HG03460 (cell line): ENCODE measurements at regions not wholly inside any gene's neighbourhood (a gene's known extent, or its start where the extent isn't known, plus 50 kb on each side); places are given as distances from the start of the nearest gene placed in this dataset.

Source experiments
- ATAC-seq: cut with Tn5 transposase; IDR thresholded peaks from one replicate; pipeline ENCODE4 v1.9.1; 2021; ENCODE audit not compliant: unreplicated experiment

DNA sequence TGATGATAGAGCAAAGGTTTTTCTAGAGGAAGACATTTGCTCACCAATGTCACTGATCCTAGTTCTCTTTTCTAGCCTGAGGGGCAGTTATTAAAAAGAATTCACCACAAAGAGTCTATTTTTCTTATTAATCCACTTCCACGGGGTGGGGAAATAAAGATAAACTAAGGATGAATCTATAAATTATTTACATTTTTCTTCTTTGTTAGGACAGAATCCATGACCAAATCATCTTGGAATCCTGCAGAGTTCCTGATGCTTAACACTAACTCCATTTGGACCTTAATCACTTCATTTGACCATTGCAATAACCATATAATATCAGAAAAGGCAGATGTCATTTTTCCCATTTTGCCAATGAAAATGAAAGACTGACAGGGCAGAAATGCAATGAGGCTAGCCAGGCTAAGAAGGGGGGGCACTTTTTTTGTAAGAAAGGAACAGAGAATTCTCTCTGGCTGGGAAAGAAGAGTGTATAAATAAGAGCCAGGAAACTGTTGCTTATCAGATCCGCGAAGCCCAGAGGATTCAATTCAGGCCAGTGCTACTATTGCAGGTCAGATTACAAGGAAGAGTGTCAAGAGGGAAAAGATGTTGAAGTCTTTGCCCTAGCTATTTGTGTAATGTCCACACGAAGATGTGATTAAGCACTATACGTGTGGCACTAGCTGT, 433.2 kb downstream of the TNS3 start:
- no peak for ATAC-seq

- ATAC-seq, result peak; percentile 39
These were observed 434.7 kb downstream of the TNS3 start for GRCh38 chr7:47147213-47147631.

DNA sequence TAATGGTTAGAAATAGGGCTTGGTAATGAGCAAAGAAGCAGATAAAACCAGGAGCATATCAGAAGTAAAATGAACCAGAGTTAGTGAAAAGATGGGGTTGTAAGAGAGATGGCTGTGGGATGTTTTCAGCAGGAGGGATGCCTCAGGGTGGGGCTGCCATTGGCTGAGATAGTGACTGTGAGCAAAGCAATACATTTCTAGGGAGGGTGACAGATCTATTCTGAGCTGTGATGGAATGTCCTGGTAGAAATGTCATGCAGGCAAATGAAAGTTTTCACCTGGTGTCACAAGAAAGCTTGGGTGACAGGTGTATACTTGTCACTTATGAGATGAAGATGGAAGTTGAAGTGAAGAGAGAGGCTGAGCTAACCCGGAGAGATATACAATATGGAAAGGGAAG, 435.9 kb downstream of the TNS3 start:
- ATAC-seq, result no peak

DNA sequence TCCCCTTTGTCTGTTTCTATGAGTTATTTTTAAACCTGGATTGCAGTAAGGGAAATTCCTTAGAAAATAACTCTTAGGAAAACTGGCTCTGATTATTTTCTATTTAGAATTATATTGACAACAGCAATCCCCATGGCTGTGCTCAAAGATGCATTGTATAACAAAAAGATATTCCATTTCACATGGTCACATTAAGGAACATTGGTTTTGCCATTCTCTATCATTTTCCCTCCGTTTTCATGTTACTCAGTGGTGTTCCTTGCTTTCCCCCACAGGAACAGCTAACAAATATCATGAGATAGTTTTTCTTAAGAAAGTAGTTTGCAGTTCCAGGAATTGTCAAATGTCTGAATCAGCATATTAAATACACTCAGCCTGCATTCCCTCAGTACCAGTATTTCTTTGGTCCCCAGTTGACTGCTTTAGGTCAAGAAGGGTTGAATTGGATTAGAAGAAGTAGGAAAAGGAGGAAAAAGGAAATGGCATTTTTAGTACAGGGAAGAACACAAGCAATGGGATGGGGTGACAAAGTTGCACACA, 436.7 kb downstream of the TNS3 start:
- no peak for ATAC-seq

GRCh38 chr7:47143339-47143738, 438.6 kb downstream of the TNS3 start:
- no peak for ATAC-seq

DNA sequence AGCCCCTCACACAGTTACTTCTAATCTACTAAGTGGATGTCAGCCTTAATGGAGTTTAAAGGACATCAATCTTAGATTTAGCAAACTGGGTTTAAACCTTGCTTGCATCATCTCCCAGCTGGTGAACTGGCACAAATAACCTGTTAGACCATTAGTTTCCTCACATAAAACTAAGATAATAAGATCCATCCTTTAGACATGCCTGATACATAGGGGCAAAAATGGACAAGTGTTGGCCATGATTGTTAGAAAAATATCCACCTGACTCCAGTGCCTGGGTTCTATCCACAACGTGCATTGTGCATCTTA, 439.1 kb downstream of the TNS3 start:
- ATAC-seq, result no peak

DNA sequence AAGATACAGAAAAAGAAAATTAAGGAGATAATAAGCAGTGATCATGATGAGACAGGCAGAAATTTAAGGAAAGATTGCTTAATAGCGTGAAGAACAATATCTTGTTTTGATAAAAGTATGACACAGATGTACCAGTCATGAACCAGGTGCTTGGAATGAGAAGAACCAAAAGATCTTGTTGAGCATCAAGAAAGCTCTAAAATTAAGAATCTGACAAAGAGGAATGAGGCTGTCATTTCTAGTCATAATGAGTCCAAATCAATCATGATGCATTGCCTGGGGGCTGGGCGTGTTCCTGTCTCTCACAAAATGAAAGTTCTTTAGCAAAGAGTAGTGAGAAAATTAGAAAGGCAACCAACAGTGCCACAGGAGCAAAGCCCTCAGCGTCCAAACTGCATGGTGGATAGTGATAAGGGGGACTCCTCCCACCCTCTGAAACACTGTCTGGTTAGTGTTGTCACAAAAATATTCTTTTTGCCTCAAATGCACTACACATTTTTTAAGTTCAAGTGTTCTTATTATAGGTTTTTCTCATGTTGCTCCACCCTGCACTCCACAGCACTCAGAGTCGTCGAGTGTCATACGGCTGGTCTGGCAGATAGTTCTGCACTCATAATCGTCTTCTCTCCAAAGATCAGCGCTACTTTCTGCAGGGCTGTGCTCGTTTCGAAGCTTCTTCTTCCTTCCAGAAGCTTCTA, 439.6 kb downstream of the TNS3 start:
- no peak for ATAC-seq

DNA sequence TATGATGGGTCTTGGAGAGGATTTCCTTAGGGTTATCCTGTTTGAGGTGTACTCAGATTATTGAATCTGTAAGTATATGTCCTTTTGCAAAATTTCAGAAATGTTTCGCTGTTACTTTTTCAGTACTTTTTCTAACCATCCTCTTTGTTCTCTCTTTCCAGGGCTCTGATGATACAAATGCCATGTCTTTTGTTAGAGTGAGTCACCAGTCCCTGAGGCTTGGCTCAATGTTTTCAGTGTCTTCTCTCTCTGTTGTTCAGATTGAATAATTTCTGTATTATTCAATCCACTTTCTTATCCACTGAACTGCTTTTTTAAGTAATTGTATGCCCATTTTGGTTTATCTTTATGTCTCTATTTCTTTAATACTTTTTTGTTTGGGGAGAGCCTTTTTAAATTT, 449.4 kb downstream of the TNS3 start:
- ATAC-seq, result no peak

- ATAC-seq, result no peak
These were observed 453.2 kb downstream of the TNS3 start for GRCh38 chr7:47128700-47129099.

- ATAC-seq, result no peak
These were observed 456.4 kb downstream of the TNS3 start for GRCh38 chr7:47125529-47125928.

DNA sequence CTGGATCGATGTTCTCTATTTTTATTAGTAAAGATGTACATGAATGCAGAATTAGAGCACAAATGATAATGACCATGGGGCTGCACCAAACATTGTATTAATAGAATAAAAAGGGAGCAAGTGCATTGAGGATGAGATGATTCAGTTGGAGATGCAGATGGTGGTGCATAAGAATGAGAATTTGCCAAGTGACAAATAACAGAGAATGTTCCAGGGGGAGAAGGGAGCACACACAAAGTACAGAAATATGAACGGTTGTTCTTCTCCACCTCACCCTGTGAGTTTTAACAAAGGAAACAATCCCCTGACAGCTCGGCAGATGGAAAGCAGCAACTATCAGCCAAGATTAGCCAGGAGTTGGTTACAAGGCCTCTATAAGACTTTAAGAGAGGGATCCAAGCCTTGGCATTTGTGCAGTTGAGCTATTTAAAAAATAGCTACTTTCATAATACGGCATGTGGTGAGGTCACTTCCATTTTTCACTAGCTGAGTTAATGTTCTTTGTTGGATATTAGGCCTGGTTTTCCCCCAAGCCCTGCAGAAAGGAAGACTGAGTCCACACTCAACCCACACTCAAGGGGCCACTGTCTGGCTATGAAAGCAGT, 462.5 kb downstream of the TNS3 start:
- ATAC-seq, result no peak

- no peak for ATAC-seq
These were observed 477.7 kb downstream of the TNS3 start for GRCh38 chr7:47104206-47104549.

DNA sequence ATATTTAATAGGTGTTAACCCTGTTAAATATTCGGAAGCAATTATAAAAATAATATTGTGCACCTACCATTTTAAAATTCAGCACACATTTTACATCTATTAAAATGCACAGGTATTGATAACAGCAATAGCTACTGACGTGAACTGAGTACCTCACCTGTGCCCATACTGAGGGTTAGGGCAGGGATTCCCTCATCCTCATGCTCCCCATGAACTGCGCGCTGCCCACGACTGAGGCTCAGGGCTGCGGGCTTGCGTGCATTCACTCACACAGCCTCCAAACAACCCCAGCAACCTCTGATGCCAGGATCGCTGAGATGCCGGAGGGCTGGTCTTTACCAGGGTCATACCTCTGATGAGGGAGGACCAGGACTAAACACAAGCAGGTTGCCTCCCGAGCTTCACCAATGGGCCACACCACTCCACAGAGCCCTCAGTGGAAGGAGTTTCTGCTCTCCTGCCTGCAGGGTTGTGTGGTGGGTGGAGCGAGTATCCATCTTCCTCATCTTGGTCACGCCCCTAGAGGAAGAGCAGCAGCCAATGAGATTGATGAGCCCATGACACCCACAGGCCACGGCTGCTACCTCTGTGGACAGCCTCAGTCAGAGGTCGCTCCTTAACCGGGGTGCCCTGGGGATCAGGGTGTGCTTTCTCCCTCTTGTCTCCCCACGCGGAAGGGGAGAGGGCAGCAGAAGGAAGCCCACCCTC, 478.3 kb downstream of the TNS3 start:
- ATAC-seq, result no peak

DNA sequence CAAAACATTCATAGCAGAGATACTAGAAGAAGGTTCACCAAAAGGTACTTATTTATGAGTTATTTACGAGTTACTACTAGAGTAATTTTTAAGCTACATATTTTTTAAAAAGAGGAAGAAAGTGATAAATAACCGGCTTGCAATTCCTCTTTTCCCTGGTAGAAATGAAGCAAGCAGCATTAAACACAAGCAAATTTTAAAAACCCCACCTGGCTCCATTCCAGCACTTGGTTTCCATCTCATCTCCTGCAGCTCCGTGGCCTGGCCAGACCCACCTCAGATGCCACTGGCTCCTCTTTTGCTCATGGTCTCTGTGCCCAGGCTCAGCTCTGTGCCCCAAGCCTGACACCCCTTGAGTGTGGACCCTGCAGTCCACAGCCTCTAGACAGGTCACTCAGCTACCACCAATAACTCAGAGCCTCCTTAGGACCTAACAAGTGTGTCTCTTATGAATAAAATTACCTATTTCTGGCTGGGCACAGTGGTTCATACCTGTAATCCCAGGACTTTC, 479.5 kb downstream of the TNS3 start:
- no peak for ATAC-seq

DNA sequence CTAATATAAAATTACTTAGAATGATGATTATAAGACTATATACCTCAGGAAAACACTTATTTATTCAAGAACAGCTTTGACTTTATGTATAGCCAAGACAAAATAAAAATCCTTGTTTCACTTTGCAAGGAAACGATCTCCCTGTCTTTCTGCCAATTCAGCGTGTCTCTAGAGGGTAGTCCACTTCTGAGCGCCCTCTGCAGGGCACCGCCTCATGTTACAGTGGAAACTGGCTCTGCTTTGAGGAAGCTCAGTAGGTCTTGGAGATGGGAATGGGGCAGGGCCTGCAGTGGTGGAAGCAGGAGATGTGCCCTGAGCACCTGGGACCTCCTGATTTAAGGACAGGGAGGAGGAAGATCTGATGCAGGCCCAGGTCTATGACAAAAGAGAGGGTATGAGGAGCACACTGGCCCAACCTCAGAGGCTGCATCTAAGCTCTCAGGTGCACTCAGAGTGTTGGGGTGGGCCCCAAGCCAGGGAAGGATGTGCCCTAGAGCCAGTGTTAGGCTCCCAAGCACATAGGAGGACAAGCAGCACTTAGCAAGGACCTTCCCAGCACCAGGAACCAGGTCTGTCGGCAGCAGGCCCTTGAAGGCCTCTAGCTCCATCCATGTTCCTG, 481.0 kb downstream of the TNS3 start:
- no peak for ATAC-seq

DNA sequence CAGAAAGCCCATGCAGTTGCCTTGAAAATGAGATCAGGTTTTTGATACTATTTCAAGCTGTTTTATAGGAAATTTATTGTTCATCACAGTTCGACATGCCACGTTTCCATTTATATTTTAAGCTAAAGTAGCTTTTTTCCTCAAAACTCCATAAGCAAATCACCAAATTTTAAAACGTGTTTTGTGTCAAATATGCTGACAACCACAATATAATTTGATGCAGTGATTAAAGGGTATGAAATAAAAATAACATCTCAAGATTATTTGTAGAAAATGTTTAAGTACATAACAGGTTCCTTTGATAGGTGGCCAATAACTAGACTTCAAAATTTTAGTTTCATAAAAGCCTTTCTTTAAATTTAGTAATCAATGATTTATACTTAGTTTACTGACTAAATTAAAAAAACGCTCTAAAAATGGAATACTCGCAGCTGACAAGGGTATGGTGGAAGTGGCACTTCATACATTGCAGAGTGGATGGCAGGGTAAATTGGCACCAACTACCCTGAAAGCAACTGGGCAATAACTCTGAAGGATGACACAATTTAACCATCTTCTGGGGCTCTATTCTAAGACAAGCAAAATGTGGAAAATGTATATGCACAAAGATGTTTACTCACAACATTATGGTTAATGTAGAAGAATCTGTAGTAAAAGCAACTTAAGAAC, 481.6 kb downstream of the TNS3 start:
- no peak for ATAC-seq

- ATAC-seq, result no peak
These were observed 484.5 kb downstream of the TNS3 start for GRCh38 chr7:47097431-47097830.

DNA sequence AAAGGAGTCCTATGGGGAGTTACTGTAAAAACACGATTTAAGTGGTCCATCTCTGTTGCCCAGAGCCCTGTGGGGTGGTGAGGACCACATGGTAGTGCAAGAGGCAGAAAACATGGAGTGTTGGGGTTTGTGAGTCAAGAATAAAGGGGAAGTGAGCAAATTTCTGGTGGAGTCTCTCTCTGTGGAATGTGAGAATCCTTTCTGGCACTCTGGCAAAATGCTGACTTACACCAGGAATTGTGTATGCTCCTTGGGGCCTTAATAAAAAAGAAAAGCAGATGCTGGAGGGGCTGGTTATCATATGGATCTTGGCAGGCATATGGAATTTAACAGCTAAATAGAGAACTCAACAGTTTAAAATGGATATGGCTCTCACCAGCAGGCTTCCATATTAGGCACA, 486.0 kb downstream of the TNS3 start:
- no peak for ATAC-seq

- no peak for ATAC-seq
These were observed 487.4 kb downstream of the TNS3 start for GRCh38 chr7:47094462-47094861.

DNA sequence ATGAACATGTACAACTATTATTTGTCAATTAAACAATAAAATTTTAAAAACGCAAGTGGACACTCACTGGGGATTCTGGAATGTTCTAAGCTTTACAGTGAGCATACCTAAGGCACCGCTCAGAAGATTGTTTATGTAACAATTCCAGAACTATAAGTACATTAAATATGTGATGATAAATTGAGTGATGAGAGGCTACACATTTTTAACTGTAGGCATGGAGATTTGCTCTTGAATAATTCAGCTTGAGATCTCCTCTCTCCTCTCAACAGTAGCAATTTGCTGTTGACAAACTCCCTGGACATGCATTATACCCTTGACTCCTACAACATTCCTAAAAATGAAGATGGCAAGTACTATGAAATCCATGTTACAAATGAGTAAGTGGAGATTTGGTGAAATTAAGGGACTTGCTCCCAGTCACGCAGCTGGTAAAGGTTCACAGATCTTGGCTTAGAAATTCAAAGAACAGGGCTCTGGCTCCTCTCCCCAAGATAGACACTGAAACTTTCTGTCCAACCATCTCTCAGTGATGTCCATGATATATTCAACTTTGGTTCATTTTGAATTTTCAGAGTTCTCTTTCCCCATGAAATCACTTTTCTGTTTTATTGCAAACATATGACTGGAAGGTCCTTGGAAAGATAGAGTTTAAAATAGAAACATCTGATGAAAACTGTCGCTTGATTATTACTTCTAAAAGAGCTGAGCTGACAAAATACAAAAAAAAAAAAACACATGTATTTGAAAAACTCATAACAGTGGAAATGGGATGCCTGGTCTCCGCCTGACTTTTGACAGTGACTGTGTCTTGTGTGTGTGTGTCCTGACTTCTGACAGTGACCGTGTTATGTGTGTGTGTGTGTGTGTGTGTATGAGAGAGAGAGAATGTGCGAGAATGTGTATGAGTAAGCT, 488.3 kb downstream of the TNS3 start:
- no peak for ATAC-seq
